Ovary (tissue), 7 donors: ENCODE measurements at regions not wholly inside any gene's neighbourhood (a gene's known extent, or its start where the extent isn't known, plus 50 kb on each side); places are given as distances from the start of the nearest gene placed in this dataset.
"Not testable (repeated sequence)": the region's sequence is repeated elsewhere in the genome, so short reads cannot be mapped to it uniquely, and the experiment has no call there.

Experiments used
- DNase-seq, 5 donors: peaks; one replicate each; pipeline ENCODE4 v3.0.0-alpha.2; 2019 to 2020
- H3K27ac ChIP-seq, 2 donors: fragments of 200-600 bp; one replicate each; pipeline versions ENCODE4 v1.5.1 to v1.8.0; 2019 to 2022
- H3K27me3 ChIP-seq: fragments of 200-600 bp; one replicate; pipeline ENCODE4 v1.8.0; 2022
- H3K36me3 ChIP-seq: fragments of 200-600 bp; sonication (generic); one replicate; pipeline ENCODE4 v1.5.1; 2019
- H3K4me1 ChIP-seq: one replicate; pipeline ENCODE4 v1.8.1; 2013; ENCODE audit warnings: mild to moderate bottlenecking, moderate library complexity; ENCODE audit not compliant: insufficient read depth
- H3K4me3 ChIP-seq: fragments of 200-600 bp; sonication (generic); one replicate; pipeline ENCODE4 v1.5.1; 2017
- H3K9me3 ChIP-seq, 2 donors: fragments of 200-600 bp in 1 of 2; sonication (generic) in 1 of 2; one replicate each; pipeline versions ENCODE4 v1.5.1 to v1.8.1; 2013 to 2019; ENCODE audit warnings: mild to moderate bottlenecking in 1 of 2, moderate library complexity in 1 of 2
- EP300 ChIP-seq: sonication (generic); formaldehyde crosslinking; IDR thresholded peaks from one replicate; pipeline ENCODE4 v1.6.1; 2017; ENCODE audit warnings: antibody characterized with exemption
- POLR2A ChIP-seq: fragments of 450-650 bp; IDR thresholded peaks from one replicate; pipeline ENCODE4 v1.6.1; 2017; ENCODE audit warnings: antibody characterized with exemption, mild to moderate bottlenecking, moderate library complexity
- WGBS, 3 donors: extraction: QIAGEN DNeasy Blood & Tissue Kit in 1 of 3; methylation state at CpG; one replicate each; pipeline versions ENCODE4 v1.1.5 to v1.1.7; 2013 to 2017; 5-methylcytosine and 5-hydroxymethylcytosine counted together
- intact Hi-C, 4 donors: fragments of 100-400 bp; cut with DNase I; formaldehyde crosslinking; loops; one replicate each; pipeline versions ENCODE4 v1.11.0 to v1.15.1; 2022 to 2023
- TF ChIP-seq, protein P1 (sequence below), 3 donors: fragments of 450-650 bp in 2 of 3; fragments of 200-600 bp in 1 of 3; IDR thresholded peaks; one replicate each; pipeline versions ENCODE4 v1.5.1 to v1.8.0; 2016 to 2022; ENCODE audit warnings: antibody characterized with exemption in 3 of 3, mild to moderate bottlenecking in 1 of 3
- donor health status: DM: no; HTN: no; CAD: no; lungs with moderate emphysema.
- donor health status: DM: no; HTN: no; CAD: no.
- donor health status: Bipolar disorder and iron deficiency.
- donor health status: DM: no; HTN: no; CAD: no.
- donor health status: DM: yes; HTN: yes; CAD: no.

DNA sequence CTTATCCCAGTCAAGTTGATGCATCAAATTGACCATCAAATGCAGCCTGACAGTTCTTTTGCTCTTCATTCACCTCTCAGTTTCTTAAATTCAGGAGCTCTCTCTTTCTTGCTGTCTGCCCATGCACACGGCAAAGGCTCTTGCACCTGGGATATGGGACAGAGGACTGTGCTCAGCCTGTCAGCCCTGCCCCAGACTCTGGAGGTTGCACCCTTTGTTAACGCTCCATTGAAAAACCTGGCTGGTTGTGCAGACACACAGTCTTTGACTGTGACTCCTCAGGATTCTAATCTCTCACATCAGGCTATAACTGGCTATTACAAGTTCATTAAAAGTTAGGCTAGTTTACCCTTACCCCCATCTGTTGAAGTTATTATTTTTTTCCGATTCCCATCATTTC lies 1032.5 kb downstream of the SOCS6 start:
- H3K4me3 ChIP-seq, result no peak overlapping the region
- WGBS, 3 donors, result 87 to 91% (median 91%) methylated on average over 3 of the region's 3 CpGs
- no peaks in the 10 kb centered on the region for H3K9me3 ChIP-seq
- TF ChIP-seq, protein P1, sequence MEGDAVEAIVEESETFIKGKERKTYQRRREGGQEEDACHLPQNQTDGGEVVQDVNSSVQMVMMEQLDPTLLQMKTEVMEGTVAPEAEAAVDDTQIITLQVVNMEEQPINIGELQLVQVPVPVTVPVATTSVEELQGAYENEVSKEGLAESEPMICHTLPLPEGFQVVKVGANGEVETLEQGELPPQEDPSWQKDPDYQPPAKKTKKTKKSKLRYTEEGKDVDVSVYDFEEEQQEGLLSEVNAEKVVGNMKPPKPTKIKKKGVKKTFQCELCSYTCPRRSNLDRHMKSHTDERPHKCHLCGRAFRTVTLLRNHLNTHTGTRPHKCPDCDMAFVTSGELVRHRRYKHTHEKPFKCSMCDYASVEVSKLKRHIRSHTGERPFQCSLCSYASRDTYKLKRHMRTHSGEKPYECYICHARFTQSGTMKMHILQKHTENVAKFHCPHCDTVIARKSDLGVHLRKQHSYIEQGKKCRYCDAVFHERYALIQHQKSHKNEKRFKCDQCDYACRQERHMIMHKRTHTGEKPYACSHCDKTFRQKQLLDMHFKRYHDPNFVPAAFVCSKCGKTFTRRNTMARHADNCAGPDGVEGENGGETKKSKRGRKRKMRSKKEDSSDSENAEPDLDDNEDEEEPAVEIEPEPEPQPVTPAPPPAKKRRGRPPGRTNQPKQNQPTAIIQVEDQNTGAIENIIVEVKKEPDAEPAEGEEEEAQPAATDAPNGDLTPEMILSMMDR (IDR thresholded peaks at IDR 0.05), result no peak
- no peak for TF ChIP-seq POLR2A
- TF ChIP-seq EP300, result no peak
- intact Hi-C loops, result no loop called here
- H3K4me1 ChIP-seq, result no peaks in the 10 kb centered on the region
- H3K36me3 ChIP-seq, result no peaks in the 10 kb centered on the region
- no peak for DNase-seq
- H3K27ac ChIP-seq, result no peak overlapping the region
- no peaks in the 10 kb centered on the region for H3K27me3 ChIP-seq

DNA sequence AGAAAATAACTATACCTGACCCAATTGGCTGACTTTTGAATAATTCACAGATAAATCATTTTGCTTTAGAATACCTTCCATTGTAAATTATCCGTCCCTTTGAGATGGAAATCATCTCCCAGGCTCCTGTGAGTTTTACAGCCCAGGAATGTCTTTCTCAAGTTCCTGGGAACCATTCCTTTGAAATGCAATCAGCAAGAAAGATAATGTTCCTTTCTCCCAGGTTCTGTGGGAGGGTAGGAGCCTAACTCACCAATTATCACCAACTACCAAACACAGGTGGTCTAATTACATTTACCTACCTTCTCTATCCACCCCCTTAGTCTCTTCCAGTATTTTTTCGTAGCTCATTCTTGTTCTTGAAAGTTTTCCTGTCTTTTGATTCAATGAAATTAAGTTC lies 1016.0 kb downstream of the SOCS6 start:
- no peak for DNase-seq
- Histone ChIP-seq H3K4me3 (no peak overlapping the region), H3K9me3 (no peaks in the 10 kb centered on the region), H3K4me1 (no peaks in the 10 kb centered on the region), H3K27me3 (no peaks in the 10 kb centered on the region), H3K27ac (no peak overlapping the region), H3K36me3 (no peaks in the 10 kb centered on the region)
- no peak for TF ChIP-seq POLR2A
- TF ChIP-seq EP300, result no peak
- TF ChIP-seq, protein P1 (IDR thresholded peaks at IDR 0.05), result no peak
- intact Hi-C loops, result no loop called here
- 29 to 35% (median 35%) methylated on average over 2 of the region's 2 CpGs for WGBS, 3 donors

DNA sequence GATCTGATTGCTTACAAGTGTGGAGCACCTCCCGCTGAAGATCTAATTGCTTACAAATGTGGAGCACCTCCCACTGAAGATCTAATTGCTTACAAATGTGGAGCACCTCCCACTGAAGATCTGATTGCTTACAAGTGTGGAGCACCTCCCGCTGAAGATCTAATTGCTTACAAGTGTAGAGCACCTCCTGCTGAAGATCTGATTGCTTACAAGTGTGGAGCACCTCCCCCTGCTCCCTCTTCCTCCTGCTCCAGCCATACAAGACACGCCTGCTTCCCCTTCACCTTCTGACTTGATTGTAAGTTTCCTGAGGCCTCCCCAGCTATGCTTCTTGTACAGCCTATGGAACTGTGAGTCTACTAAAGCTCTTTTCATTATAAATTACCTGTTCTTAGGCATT lies 1014.9 kb downstream of the SOCS6 start:
- H3K9me3 ChIP-seq, H3K27ac ChIP-seq, H3K4me3 ChIP-seq, H3K36me3 ChIP-seq, intact Hi-C loops, H3K27me3 ChIP-seq, DNase-seq, H3K4me1 ChIP-seq: not testable (repeated sequence)
- 34 to 43% (median 40%) methylated on average over 2 to 3 of the region's 3 CpGs for WGBS, 3 donors

DNA sequence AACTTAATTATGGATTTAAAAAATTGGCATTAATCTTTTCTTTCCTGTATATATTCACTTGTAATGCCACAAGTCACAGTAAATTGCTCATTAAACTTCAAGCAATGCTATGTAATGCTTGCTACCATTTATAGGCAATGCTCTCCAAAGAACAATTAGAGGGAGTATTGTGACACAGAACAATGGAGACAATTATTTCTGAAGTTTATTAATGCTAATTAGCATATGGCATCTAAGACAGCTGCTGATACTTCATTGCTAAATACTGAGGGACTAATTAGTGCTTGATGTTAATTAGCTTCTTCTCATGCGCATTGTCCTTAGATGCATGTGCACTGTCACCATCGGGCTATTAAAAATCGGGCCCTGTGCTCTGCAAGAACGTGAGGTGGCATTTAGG lies 1012.8 kb downstream of the SOCS6 start:
- TF ChIP-seq EP300 (no peak), POLR2A (no peak)
- TF ChIP-seq, protein P1 (IDR thresholded peaks at IDR 0.05), result no peak
- Histone ChIP-seq H3K4me3 (no peak overlapping the region), H3K4me1 (no peaks in the 10 kb centered on the region), H3K27ac (no peak overlapping the region), H3K36me3 (no peaks in the 10 kb centered on the region), H3K9me3 (no peaks in the 10 kb centered on the region), H3K27me3 (no peaks in the 10 kb centered on the region)
- no peak for DNase-seq
- 76 to 86% (median 80%) methylated on average over 4 of the region's 4 CpGs for WGBS, 3 donors
- intact Hi-C loops, result no loop called here

DNA sequence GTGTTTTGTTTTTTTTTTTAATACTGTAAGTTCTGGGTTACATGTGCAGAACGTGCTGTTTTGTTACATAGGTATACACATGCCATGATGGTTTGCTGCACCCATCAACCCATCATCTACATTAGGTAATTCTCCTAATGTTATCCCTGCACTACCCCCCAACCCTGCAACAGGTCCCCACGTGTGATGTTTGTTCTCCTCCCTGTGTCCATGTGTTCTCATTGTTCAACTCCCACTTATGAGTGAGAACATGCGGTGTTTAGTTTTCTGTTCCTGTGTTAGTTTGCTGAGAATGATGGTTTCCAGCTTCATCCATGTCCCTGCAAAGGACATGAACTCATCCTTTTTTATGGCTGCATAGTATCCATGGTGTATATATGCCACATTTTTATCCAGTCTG lies 1005.4 kb downstream of the SOCS6 start:
- H3K27ac ChIP-seq, H3K27me3 ChIP-seq, H3K4me3 ChIP-seq, intact Hi-C loops, H3K36me3 ChIP-seq, DNase-seq, H3K9me3 ChIP-seq, H3K4me1 ChIP-seq: not testable (repeated sequence)
- 68 to 73% (median 71%) methylated on average over 3 of the region's 3 CpGs for WGBS, 3 donors

DNA sequence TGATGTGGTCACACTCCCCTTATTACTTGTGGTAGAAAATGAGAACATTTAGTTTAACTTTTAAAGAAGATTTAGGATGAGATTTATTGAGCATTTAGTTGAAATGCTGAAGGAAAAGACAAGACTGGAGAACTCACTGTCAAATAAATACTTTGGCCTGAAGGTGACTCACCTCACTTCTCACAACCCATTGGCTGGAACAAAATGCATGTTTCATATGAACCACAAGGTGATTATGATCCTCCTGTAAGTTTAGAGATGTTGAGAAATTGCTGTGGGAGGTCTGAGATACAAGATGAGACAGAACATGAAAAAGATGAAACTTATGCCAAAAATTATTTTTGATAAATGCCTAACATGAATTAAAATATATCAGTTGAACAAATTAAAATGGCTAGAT lies 1004.5 kb downstream of the SOCS6 start:
- TF ChIP-seq POLR2A, result no peak
- no peak for TF ChIP-seq EP300
- TF ChIP-seq, protein P1 (IDR thresholded peaks at IDR 0.05), result no peak
- DNase-seq, result no peak
- intact Hi-C loops, result no loop called here
- no peaks in the 10 kb centered on the region for H3K4me1 ChIP-seq
- H3K27ac ChIP-seq, result no peak overlapping the region
- H3K27me3 ChIP-seq, result no peaks in the 10 kb centered on the region
- H3K36me3 ChIP-seq, result no peaks in the 10 kb centered on the region
- H3K9me3 ChIP-seq, result no peaks in the 10 kb centered on the region
- no peak overlapping the region for H3K4me3 ChIP-seq
